Progenitor cell of endocrine pancreas (in vitro differentiated cells): ENCODE measurements at regions not wholly inside any gene's neighbourhood (a gene's known extent, or its start where the extent isn't known, plus 50 kb on each side); places are given as distances from the start of the nearest gene placed in this dataset.

Experiments
- DNase-seq: peaks from one replicate; pipeline ENCODE4 v3.0.0; 2021; ENCODE audit warnings: low spot score; ENCODE audit not compliant: unreplicated experiment
- H3K27ac Mint-ChIP-seq: 2 replicates; pipeline ENCODE4 v1.8.0; 2021; ENCODE audit warnings: mild to moderate bottlenecking, moderate library complexity, mixed read lengths
- H3K27me3 Mint-ChIP-seq: 2 replicates; pipeline ENCODE4 v1.8.0; 2021; ENCODE audit warnings: mixed read lengths
- H3K36me3 Mint-ChIP-seq: 2 replicates; pipeline ENCODE4 v1.8.0; 2022; ENCODE audit warnings: mixed read lengths; ENCODE audit not compliant: insufficient read depth
- H3K4me1 Mint-ChIP-seq: 2 replicates; pipeline ENCODE4 v1.8.0; 2021; ENCODE audit warnings: low read depth, mixed read lengths
- H3K4me3 Mint-ChIP-seq: 2 replicates; pipeline ENCODE4 v1.8.0; 2021; ENCODE audit warnings: low read depth, mild to moderate bottlenecking, moderate library complexity, mixed read lengths
- H3K9me3 Mint-ChIP-seq: 2 replicates; pipeline ENCODE4 v1.8.0; 2021; ENCODE audit warnings: low read depth, mixed read lengths
- CTCF ChIP-seq: fragments of 200-600 bp; sonication (generic); IDR thresholded peaks from one replicate; pipeline ENCODE4 v1.5.0; 2021; ENCODE audit warnings: antibody characterized with exemption, mild to moderate bottlenecking; ENCODE audit not compliant: unreplicated experiment

- H3K9me3 Mint-ChIP-seq, result peaks cover 9% of the 10 kb centered on the region
- no peak for TF ChIP-seq CTCF
- H3K27me3 Mint-ChIP-seq, result no peaks in the 10 kb centered on the region
- H3K4me1 Mint-ChIP-seq, result no peaks in the 10 kb centered on the region
- no peak for DNase-seq
- no peaks in the 10 kb centered on the region for H3K36me3 Mint-ChIP-seq
- H3K4me3 Mint-ChIP-seq, result no peak overlapping the region
- H3K27ac Mint-ChIP-seq, result no peak overlapping the region
Measured at GRCh38 chr5:22916393-22916792, 63.2 kb upstream of the CDH12 start.

GRCh38 chr5:22911019-22911418 is 57.9 kb upstream of the CDH12 start:
- Mint-ChIP-seq H3K36me3 (no peaks in the 10 kb centered on the region), H3K27me3 (peaks cover 7% of the 10 kb centered on the region), H3K9me3 (no peaks in the 10 kb centered on the region), H3K4me3 (no peak overlapping the region), H3K27ac (no peak overlapping the region), H3K4me1 (no peaks in the 10 kb centered on the region)
- TF ChIP-seq CTCF, result no peak
- DNase-seq, result no peak

GRCh38 chr5:22910523-22910922 is 57.4 kb upstream of the CDH12 start:
- H3K9me3 Mint-ChIP-seq, result no peaks in the 10 kb centered on the region
- H3K4me3 Mint-ChIP-seq, result no peak overlapping the region
- H3K27ac Mint-ChIP-seq, result no peak overlapping the region
- H3K4me1 Mint-ChIP-seq, result no peaks in the 10 kb centered on the region
- TF ChIP-seq CTCF, result no peak
- H3K27me3 Mint-ChIP-seq, result peaks cover 7% of the 10 kb centered on the region
- no peak for DNase-seq
- H3K36me3 Mint-ChIP-seq, result no peaks in the 10 kb centered on the region

- no peak overlapping the region for H3K4me3 Mint-ChIP-seq
- peaks cover 7% of the 10 kb centered on the region for H3K27me3 Mint-ChIP-seq
- no peaks in the 10 kb centered on the region for H3K36me3 Mint-ChIP-seq
- peaks cover 6% of the 10 kb centered on the region for H3K4me1 Mint-ChIP-seq
- no peak for TF ChIP-seq CTCF
- no peak overlapping the region for H3K27ac Mint-ChIP-seq
- no peak for DNase-seq
- no peaks in the 10 kb centered on the region for H3K9me3 Mint-ChIP-seq
Measured at GRCh38 chr5:22908586-22908985, 55.4 kb upstream of the CDH12 start.

GRCh38 chr5:22908129-22908528 is 55.0 kb upstream of the CDH12 start:
- DNase-seq, result no peak
- H3K36me3 Mint-ChIP-seq, result no peaks in the 10 kb centered on the region
- TF ChIP-seq CTCF, result no peak
- no peak overlapping the region for H3K27ac Mint-ChIP-seq
- peaks cover 6% of the 10 kb centered on the region for H3K4me1 Mint-ChIP-seq
- H3K27me3 Mint-ChIP-seq, result peaks cover 7% of the 10 kb centered on the region
- no peak overlapping the region for H3K4me3 Mint-ChIP-seq
- H3K9me3 Mint-ChIP-seq, result no peaks in the 10 kb centered on the region
